GM21360 (cell line): ENCODE measurements at regions not wholly inside any gene's neighbourhood (a gene's known extent, or its start where the extent isn't known, plus 50 kb on each side); places are given as distances from the start of the nearest gene placed in this dataset.

Source experiments
- ATAC-seq: cut with Tn5 transposase; IDR thresholded peaks from one replicate; pipeline ENCODE4 v1.9.1; 2021; ENCODE audit warnings: mild to moderate bottlenecking, moderate library complexity; ENCODE audit not compliant: unreplicated experiment

DNA sequence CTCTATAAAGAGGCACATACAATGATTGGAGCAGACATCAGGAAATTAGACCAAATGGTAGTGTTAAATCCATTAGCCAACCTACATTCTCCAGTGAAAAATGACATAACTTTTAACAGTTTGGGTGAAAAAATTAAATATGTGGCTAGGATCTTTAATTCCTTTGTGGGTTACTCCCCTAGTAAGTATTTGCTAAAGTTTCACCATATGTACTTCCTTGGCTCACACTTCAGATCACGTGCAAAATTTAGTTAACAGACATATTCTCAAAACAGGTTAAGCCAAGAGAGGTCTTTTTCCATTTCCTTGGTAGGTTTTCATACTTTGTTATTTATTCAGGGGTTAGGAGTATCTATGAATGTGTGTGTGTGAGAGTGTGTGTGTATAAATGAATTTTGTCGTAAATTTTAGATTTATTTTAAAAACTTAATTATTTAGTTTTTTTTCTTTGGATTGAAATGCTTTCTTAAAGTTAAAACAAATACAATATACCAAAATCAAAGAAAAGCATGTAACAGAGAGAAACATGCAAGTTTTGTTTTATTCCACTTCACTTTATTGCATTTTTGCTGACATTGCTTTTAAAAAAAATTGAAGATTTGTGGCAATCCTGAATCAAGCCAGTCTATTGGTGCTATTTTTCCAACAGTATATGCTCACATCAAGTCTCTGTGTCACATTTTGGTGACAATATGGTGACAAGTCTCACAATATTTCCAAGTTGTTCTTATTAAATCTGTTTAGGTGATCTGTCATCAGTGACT is 258.7 kb downstream of the FLRT2 start:
- no peak for ATAC-seq

- ATAC-seq, result no peak
Measured at GRCh38 chr14:85766295-85766694, 236.4 kb downstream of the FLRT2 start.

DNA sequence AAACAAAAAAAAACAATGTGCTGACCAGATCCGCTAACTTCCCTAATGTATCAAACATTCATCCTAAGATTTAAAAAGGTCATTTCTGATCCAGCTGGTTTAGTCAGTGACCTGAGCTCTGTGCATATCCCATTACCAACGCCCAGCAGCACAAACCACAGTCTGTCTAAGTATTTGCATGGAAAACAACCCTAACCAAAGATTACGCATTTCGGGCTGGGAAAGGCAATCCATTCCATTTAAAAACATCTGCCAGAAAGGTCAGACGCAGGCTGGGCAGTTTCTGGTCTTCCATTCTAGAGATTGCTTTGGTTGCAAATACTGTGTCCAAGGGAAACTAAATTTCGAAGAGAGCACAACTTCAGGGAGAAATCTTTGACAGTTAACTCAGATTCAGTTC is 234.9 kb downstream of the FLRT2 start:
- no peak for ATAC-seq

DNA sequence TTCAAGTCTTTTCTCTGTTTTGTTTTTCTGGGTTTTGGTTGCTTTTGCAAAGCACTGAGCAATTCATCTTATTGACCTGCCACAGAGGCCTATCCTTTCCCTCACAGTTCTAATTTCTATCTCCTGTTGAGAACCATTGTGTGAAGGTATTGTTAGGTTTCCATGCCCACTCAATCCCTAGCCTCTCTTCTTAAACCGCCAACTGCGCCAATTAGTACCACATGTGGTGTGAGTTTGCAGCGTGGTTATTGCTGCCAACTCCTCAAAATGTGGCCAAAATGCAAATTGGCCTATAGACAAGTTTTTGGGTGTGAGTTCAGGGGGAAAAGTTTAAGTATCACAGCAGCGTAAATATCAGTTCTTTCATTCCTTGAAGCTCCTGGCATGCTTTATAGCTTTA is 232.6 kb downstream of the FLRT2 start:
- no peak for ATAC-seq

- ATAC-seq, result no peak
Measured at GRCh38 chr14:85752175-85752574, 222.2 kb downstream of the FLRT2 start.

- ATAC-seq, result no peak
Measured at GRCh38 chr14:85744573-85744972, 214.6 kb downstream of the FLRT2 start.

DNA sequence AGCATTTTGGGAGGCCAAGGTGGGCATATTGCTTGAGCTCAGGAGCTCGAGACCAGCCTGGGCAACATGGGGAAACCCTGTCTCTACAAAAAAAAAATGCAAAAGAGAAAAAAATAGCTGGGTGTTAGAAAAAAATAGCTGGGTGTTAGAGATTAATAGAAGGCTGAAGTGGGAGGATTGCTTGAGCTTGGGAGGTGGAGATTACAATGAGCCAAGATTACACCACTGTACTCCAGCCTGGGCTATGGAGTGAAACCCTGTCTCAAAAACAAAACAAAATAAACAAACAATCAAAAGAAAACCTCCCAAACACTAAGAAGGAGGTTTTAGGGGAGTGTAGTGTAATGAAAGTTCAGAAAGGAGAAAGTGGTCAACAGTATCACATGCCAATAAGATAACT is 202.1 kb downstream of the FLRT2 start:
- ATAC-seq, result no peak

- no peak for ATAC-seq
Measured at GRCh38 chr14:85731186-85731585, 201.2 kb downstream of the FLRT2 start.

- ATAC-seq, result no peak
Measured at GRCh38 chr14:85728476-85729065, 198.6 kb downstream of the FLRT2 start.

DNA sequence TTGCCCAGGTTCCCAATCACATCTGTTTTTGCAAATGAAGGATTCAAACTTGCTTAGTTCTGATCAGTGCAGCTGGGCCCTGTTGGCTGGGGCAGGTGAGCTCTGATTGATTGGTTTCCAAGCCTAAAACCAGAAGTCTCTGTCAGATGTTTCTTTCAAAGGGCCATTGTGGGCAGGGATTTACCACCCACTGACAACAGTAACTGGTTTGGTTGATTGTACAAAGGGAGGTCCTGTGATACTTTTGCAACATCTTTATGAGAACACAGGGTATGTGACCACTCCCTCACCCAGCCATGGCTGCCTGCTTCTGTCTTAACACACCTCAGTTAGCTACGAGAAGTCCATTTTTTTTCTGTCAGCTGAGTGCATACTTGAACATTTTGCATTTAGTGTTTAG is 184.1 kb downstream of the FLRT2 start:
- no peak for ATAC-seq

- no peak for ATAC-seq
Measured at GRCh38 chr14:85711620-85712019, 181.7 kb downstream of the FLRT2 start.
